Astrocyte (in vitro differentiated cells and primary cell): ENCODE measurements at regions not wholly inside any gene's neighbourhood (a gene's known extent, or its start where the extent isn't known, plus 50 kb on each side); places are given as distances from the start of the nearest gene placed in this dataset.

ENCODE experiments used
- CTCF ChIP-seq: IDR thresholded peaks from 2 replicates; pipeline ENCODE4 v1.5.1; 2011; ENCODE audit warnings: low read depth, mild to moderate bottlenecking, inconsistent platforms, low read length, moderate library complexity; ENCODE audit not compliant: insufficient read depth
- EZH2 ChIP-seq: IDR thresholded peaks from 2 replicates; pipeline ENCODE4 v1.6.1; 2012; ENCODE audit warnings: mild to moderate bottlenecking, low read length, inconsistent platforms; ENCODE audit not compliant: insufficient read depth

GRCh38 chr12:131357920-131358319 lies 353.0 kb upstream of the SFSWAP start:
- TF ChIP-seq CTCF, result no peak
- no peak for TF ChIP-seq EZH2
